ENCODE measurements at regions not wholly inside any gene's neighbourhood (a gene's known extent, or its start where the extent isn't known, plus 50 kb on each side); places are given as distances from the start of the nearest gene placed in this dataset.

GRCh38 chr16:35142147-35142808 is 1682.9 kb downstream of the TP53TG3F start:
- no peak for TF ChIP-seq CTCF (IDR thresholded peaks at IDR 0.05; ENCODE audit: low read depth, low read length)

GRCh38 chr16:35142809-35143192 is 1683.4 kb downstream of the TP53TG3F start:
- no peak for DNase-seq
- Histone ChIP-seq H3K27me3 (no peaks in the 10 kb centered on the region), H3K9me3 (peaks cover 5% of the 10 kb centered on the region), H3K36me3 (no peaks in the 10 kb centered on the region), H3K4me3 (ENCODE audit: low read depth, low read length) (no peak overlapping the region), H3K4me1 (no peaks in the 10 kb centered on the region)
- no peak for TF ChIP-seq CTCF (IDR thresholded peaks at IDR 0.05; ENCODE audit: low read depth, low read length)

More at GRCh38 chr16:35142147-35142808, 1682.9 kb downstream of the TP53TG3F start:
- no peaks in the 10 kb centered on the region for H3K27me3 ChIP-seq
- H3K9me3 ChIP-seq = peaks cover 5% of the 10 kb centered on the region
- no peak overlapping the region for H3K4me3 ChIP-seq (ENCODE audit: low read depth, low read length)
- no peaks in the 10 kb centered on the region for H3K4me1 ChIP-seq
- no peak for DNase-seq
- no peaks in the 10 kb centered on the region for H3K36me3 ChIP-seq

- Histone ChIP-seq H3K9me3 (peaks cover 6% of the 10 kb centered on the region), H3K36me3 (no peaks in the 10 kb centered on the region), H3K27me3 (no peaks in the 10 kb centered on the region), H3K4me3 (ENCODE audit: low read depth, low read length) (no peak overlapping the region), H3K4me1 (no peaks in the 10 kb centered on the region)
- DNase-seq = no peak
- TF ChIP-seq CTCF (IDR thresholded peaks at IDR 0.05; ENCODE audit: low read depth, low read length) = no peak
These were observed 1685.0 kb downstream of the TP53TG3F start for GRCh38 chr16:35144212-35144932.

GRCh38 chr16:35146031-35146710 is 1686.8 kb downstream of the TP53TG3F start:
- H3K4me1 ChIP-seq = no peaks in the 10 kb centered on the region
- peaks cover 7% of the 10 kb centered on the region for H3K9me3 ChIP-seq
- no peaks in the 10 kb centered on the region for H3K27me3 ChIP-seq
- TF ChIP-seq CTCF (IDR thresholded peaks at IDR 0.05; ENCODE audit: low read depth, low read length) = no peak
- no peak overlapping the region for H3K4me3 ChIP-seq (ENCODE audit: low read depth, low read length)
- DNase-seq = no peak
- no peaks in the 10 kb centered on the region for H3K36me3 ChIP-seq

GRCh38 chr16:35146723-35147458 is 1687.5 kb downstream of the TP53TG3F start:
- no peak overlapping the region for H3K4me3 ChIP-seq (ENCODE audit: low read depth, low read length)
- no peak for TF ChIP-seq CTCF (IDR thresholded peaks at IDR 0.05; ENCODE audit: low read depth, low read length)
- no peaks in the 10 kb centered on the region for H3K27me3 ChIP-seq
- peaks cover 8% of the 10 kb centered on the region for H3K9me3 ChIP-seq
- no peak for DNase-seq
- H3K4me1 ChIP-seq = no peaks in the 10 kb centered on the region
- no peaks in the 10 kb centered on the region for H3K36me3 ChIP-seq
